ENCODE measurements at regions not wholly inside any gene's neighbourhood (a gene's known extent, or its start where the extent isn't known, plus 50 kb on each side); places are given as distances from the start of the nearest gene placed in this dataset.

GRCh38 chr4:98765771-98766170 is 107.4 kb upstream of the TSPAN5 start:
- DNase-seq (ENCODE audit: low read depth) = no peak
- no peak for TF ChIP-seq CTCF (conservative IDR thresholded peaks at IDR 0.05; ENCODE audit: low read length)
- no peak overlapping the region for H3K4me3 ChIP-seq (ENCODE audit: low read length)

GRCh38 chr4:98758182-98758581 is 99.8 kb upstream of the TSPAN5 start:
- DNase-seq (ENCODE audit: low read depth) = no peak
- no peak for TF ChIP-seq CTCF (conservative IDR thresholded peaks at IDR 0.05; ENCODE audit: low read length)
- no peak overlapping the region for H3K4me3 ChIP-seq (ENCODE audit: low read length)

- no peak for TF ChIP-seq CTCF (conservative IDR thresholded peaks at IDR 0.05; ENCODE audit: low read length)
- no peak overlapping the region for H3K4me3 ChIP-seq (ENCODE audit: low read length)
- DNase-seq (ENCODE audit: low read depth) = no peak
Observed at GRCh38 chr4:98754736-98755135, 96.3 kb upstream of the TSPAN5 start.

GRCh38 chr4:98749206-98749605 is 90.8 kb upstream of the TSPAN5 start:
- H3K4me3 ChIP-seq (ENCODE audit: low read length) = no peak overlapping the region
- peak; percentile 35 for DNase-seq (ENCODE audit: low read depth)
- TF ChIP-seq CTCF (conservative IDR thresholded peaks at IDR 0.05; ENCODE audit: low read length) = no peak

- no peak overlapping the region for H3K4me3 ChIP-seq (ENCODE audit: low read length)
- TF ChIP-seq CTCF (conservative IDR thresholded peaks at IDR 0.05; ENCODE audit: low read length) = no peak
- no peak for DNase-seq (ENCODE audit: low read depth)
Observed at GRCh38 chr4:98748609-98749008, 90.2 kb upstream of the TSPAN5 start.

GRCh38 chr4:98747393-98748091 is 89.1 kb upstream of the TSPAN5 start:
- H3K4me3 ChIP-seq (ENCODE audit: low read length) = no peak overlapping the region
- DNase-seq (ENCODE audit: low read depth) = no peak
- no peak for TF ChIP-seq CTCF (conservative IDR thresholded peaks at IDR 0.05; ENCODE audit: low read length)

- H3K4me3 ChIP-seq (ENCODE audit: low read length) = no peak overlapping the region
- no peak for TF ChIP-seq CTCF (conservative IDR thresholded peaks at IDR 0.05; ENCODE audit: low read length)
- no peak for DNase-seq (ENCODE audit: low read depth)
Observed at GRCh38 chr4:98746936-98747335, 88.5 kb upstream of the TSPAN5 start.

All from AG10803 (cell line).